22Rv1 (cell line): ENCODE measurements at regions not wholly inside any gene's neighbourhood (a gene's known extent, or its start where the extent isn't known, plus 50 kb on each side); places are given as distances from the start of the nearest gene placed in this dataset.
"Not testable (repeated sequence)": the region's sequence is repeated elsewhere in the genome, so short reads cannot be mapped to it uniquely, and the experiment has no call there.

Experiments used
- H3K27ac ChIP-seq: fragments of 450-650 bp; 2 replicates; pipeline ENCODE4 v1.5.1; 2017
- CTCF ChIP-seq: fragments of 450-650 bp; IDR thresholded peaks from 2 replicates; pipeline ENCODE4 v1.5.1; 2017; ENCODE audit warnings: mild to moderate bottlenecking
- ZFX ChIP-seq: fragments of 450-650 bp; IDR thresholded peaks from 2 replicates; pipeline ENCODE4 v1.6.1; 2017; ENCODE audit warnings: antibody characterized with exemption, borderline replicate concordance

DNA sequence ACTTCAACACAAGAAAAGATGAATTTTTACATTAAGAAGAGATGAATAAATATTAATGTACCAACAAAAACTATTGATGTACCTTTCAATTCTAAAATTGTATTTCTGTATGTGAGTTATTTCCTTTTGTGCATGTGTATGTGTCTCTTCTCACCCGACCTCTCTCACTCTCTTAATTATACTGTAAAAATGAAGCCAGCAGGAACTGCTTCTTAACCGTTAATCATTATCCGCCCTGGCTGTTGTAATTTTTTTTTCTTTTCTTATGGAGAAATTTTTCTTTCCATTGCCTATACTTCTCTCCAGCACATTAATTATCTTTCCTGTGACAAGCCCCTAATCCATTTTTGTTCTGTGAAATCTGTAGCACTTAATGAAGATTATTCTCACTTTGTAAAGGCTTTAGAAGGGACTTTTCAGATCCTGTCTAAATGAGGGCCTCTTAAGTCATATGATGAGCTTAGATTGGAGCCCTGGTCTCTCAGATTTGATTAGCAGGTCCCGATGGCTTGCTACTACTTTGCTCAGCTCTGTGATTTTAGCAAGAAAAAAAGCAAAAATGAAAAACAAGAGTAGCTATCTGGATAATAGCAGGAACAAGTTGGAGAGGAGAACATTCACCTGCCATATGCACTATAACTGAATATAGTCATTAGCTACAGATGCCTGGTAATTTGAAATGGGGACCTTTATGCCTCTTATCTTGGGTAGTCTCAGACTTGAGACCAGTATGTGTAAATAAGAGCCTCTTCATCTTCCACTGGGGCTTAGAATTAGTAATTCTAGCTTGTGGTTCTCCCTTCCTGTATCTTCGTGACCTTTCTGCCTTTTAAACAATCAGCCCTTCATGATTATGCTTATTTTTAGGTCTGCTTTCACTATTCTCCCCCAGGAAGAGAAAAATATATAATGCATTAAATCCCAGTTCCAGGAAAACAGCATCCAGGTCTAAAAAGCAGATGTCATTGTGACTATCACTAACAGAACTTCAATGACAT, 80.0 kb upstream of the COL1A2 start:
- no peak for TF ChIP-seq ZFX
- no peak for TF ChIP-seq CTCF
- no peak overlapping the region for H3K27ac ChIP-seq

DNA sequence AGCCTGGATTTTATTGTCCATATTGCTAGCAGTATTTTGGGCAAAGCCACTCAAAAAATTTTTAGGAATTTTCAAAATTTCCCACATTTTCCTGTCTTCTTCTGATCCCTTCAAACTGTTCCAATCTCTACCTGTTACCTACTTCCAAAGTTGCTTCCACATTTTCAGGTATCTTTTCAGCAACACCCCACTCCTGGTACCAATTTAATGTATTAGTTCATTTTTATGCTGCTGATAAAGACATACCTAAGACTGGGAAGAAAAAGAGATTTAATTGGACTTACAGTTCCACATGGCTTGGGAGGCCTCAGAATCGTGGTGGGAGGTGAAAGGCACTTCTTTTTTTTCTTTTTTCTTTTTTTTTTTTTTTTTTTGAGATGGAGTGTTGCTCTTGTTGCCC, 73.6 kb upstream of the COL1A2 start:
- not testable (repeated sequence) for H3K27ac ChIP-seq

- H3K27ac ChIP-seq: no peak overlapping the region
- no peak for TF ChIP-seq ZFX
- no peak for TF ChIP-seq CTCF
Measured at GRCh38 chr7:94323844-94324243, 70.9 kb upstream of the COL1A2 start.

DNA sequence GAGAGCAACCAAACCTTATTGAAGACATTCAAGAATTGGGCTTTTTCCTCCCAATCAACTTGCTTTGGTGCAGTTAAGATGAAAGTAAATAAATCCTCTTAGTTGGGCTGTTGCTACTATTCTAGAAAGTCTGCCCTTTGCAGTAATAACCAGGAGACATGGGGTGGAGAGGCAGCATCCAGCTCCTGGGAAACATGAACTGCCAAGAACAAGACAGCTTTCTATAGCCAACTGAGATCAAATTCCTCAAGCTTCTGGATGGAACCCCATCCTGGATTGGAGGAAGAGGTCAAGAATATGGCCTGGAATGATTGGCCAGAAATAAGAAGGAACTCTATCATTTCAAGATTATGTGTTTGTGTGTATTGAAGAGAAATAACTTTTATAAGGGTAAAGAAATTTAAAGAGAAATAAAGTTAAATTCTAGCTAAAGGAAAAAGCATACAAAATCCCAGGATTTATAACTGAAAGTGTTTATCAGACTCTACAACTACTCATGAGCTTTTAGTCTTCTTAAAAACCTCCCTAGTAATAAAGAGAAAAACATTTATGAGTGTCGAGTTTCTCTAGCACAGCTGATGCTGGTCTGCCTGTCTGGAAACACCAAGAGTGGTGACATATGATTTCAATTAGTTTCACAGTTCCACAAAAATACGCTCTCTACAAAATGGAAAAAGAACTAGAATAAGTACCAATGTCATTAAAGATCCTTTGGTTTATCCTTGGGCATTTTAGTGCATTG, 70.1 kb upstream of the COL1A2 start:
- no peak overlapping the region for H3K27ac ChIP-seq
- TF ChIP-seq CTCF (no peak), ZFX (no peak)

DNA sequence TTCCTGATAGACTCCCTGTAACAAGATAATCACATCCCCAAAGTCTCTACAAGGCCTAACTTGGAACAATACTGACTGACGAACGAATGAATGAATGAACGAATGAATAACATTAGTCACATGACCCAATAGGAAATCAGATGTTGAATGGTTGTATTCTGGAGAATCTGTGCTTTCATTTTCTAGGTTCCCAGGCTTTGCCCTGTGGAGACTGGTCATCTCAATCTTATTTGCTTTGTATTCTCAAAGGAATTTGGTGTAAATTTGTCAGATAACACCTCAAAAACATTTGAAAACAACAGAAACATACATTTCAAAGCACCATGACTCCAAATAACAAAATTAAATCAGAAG, 69.6 kb upstream of the COL1A2 start:
- no peak overlapping the region for H3K27ac ChIP-seq
- TF ChIP-seq CTCF (no peak), ZFX (no peak)

DNA sequence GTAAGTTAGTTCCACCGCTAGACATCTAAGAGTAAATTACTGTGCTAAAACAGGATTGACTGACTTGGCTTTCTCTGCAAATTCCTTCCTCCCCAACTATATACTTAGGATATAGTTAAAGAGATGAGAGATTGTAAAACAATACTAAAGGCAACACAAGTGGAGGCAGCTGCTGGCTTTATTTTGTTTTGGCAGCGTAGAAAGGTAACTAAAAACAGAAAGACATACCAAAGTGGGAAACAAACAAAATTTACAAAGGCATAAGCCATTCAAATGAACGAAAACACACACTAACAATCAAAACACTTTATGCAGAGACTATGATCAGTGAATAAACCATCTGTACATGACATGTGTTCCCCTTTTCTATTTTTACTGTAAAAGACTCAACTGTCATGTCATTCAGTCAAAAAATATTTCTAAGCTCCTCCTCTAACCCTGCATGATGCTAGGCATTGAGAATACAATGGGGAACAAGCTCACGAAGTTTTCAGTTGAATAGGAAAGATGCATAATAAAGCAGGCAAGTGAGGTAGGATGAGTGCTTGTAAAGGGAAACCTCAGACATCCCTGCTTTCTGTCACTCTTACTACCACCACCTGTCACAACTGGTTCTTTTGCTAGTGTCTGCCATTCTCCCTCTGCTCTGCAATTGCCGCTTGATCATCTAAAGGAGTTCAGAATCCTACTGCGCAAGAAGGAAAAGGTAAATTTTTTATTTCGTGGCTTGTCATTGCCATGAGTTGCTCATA, 64.2 kb upstream of the COL1A2 start:
- H3K27ac ChIP-seq: no peak overlapping the region
- TF ChIP-seq ZFX: no peak
- TF ChIP-seq CTCF: no peak

- no peak overlapping the region for H3K27ac ChIP-seq
- no peak for TF ChIP-seq ZFX
- no peak for TF ChIP-seq CTCF
Measured at GRCh38 chr7:94332571-94332970, 62.1 kb upstream of the COL1A2 start.
